Endothelial cell of umbilical vein (primary cell): ENCODE measurements at regions not wholly inside any gene's neighbourhood (a gene's known extent, or its start where the extent isn't known, plus 50 kb on each side); places are given as distances from the start of the nearest gene placed in this dataset.

Experiments used
- BruUV-seq: library from RNA; stranded (reverse); fragments of 400-500 nt; replicated peaks from 2 replicates; lab custom pipeline; 2021; lab: Mats Ljungman, UMichigan
- CTCF ChIA-PET: fragments of 300-600, 350-600 bp; sonication (Branson Sonifier 250); formaldehyde crosslinking; loops from one replicate; lab custom pipeline; 2021; ENCODE audit warnings: antibody characterized with exemption, inconsistent platforms; lab: Charles Lee
- POLR2A ChIA-PET: fragments of 300-600, 350-600 bp; sonication (Branson Sonifier 250); formaldehyde crosslinking; loops from one replicate; lab custom pipeline; 2021; ENCODE audit warnings: antibody characterized with exemption, inconsistent platforms; lab: Charles Lee
- DNase-seq: peaks from one replicate; pipeline ENCODE4 v3.0.0-alpha.2; 2011; ENCODE audit warnings: low read depth, low spot score
- FAIRE-seq: peaks from 2 replicates; lab custom pipeline; 2011; peaks lifted over from hg19 to GRCh38; lab: Jason Lieb, UNC
- H2AFZ ChIP-seq: 2 replicates; pipeline ENCODE4 v1.6.0; 2012; ENCODE audit warnings: low read depth, low read length, control low read depth, inconsistent platforms
- H3K27ac ChIP-seq: 2 replicates; pipeline ENCODE4 v1.5.1; 2011; ENCODE audit warnings: low read depth, mild to moderate bottlenecking, control low read depth, low read length, moderate library complexity; ENCODE audit not compliant: insufficient read depth
- H3K27me3 ChIP-seq, 2 experiments: 2 replicates each; pipeline versions ENCODE4 v1.6.0 to v1.6.1; 2011; ENCODE audit warnings: low read length in 2 of 2, mixed read lengths in 1 of 2; ENCODE audit not compliant: control insufficient read depth in 2 of 2, insufficient read depth in 2 of 2
- H3K36me3 ChIP-seq, 2 experiments: 2 replicates in 1 of 2; 3 replicates in 1 of 2; pipeline ENCODE4 v1.5.1; 2011; ENCODE audit warnings: low read length in 2 of 2, mild to moderate bottlenecking in 1 of 2, moderate library complexity in 1 of 2; ENCODE audit not compliant: control insufficient read depth in 2 of 2, insufficient read depth in 2 of 2; ENCODE audit errors: extremely low read depth in 1 of 2
- H3K4me1 ChIP-seq: 3 replicates; pipeline ENCODE4 v1.5.1; 2011; ENCODE audit warnings: mild to moderate bottlenecking, low read length; ENCODE audit not compliant: control insufficient read depth, insufficient read depth; ENCODE audit errors: extremely low read depth
- H3K4me2 ChIP-seq: 2 replicates; pipeline ENCODE4 v1.6.1; 2011; ENCODE audit warnings: low read length, control low read depth, mixed read lengths; ENCODE audit not compliant: insufficient read depth
- H3K4me3 ChIP-seq, 3 experiments: fragments of 200-600 bp in 1 of 3; sonication (generic), shearing (Covaris generic) in 1 of 3; replicated peaks in 1 of 3; 2 replicates each; pipeline ENCODE4 v1.5.1; 2011 to 2016; ENCODE audit warnings: control low read depth in 3 of 3, low read length in 3 of 3, mild to moderate bottlenecking in 2 of 3, inconsistent platforms in 1 of 3, low read depth in 1 of 3, moderate library complexity in 1 of 3; ENCODE audit not compliant: insufficient read depth in 1 of 3
- H3K79me2 ChIP-seq: 2 replicates; pipeline ENCODE4 v1.6.0; 2012; ENCODE audit warnings: low read length, inconsistent platforms; ENCODE audit not compliant: control insufficient read depth, insufficient read depth
- H3K9ac ChIP-seq: replicated peaks from 2 replicates; pipeline ENCODE3; 2011; ENCODE audit warnings: low read length, control low read depth; ENCODE audit not compliant: insufficient read depth; ENCODE audit errors: extremely low read depth
- H3K9me1 ChIP-seq: replicated peaks from 3 replicates; pipeline ENCODE4 v1.6.0; 2011; ENCODE audit warnings: mild to moderate bottlenecking, low read length; ENCODE audit not compliant: control insufficient read depth, insufficient read depth; ENCODE audit errors: extremely low read depth
- H3K9me3 ChIP-seq: replicated peaks from 2 replicates; pipeline ENCODE4 v1.5.1; 2012; ENCODE audit warnings: low read length, inconsistent platforms; ENCODE audit not compliant: control insufficient read depth, insufficient read depth
- H4K20me1 ChIP-seq: replicated peaks from 2 replicates; pipeline ENCODE3; 2011; ENCODE audit warnings: mild to moderate bottlenecking, low read length; ENCODE audit not compliant: control insufficient read depth, insufficient read depth; ENCODE audit errors: extremely low read depth
- CTCF ChIP-seq, 2 donors: IDR thresholded peaks; 1 replicate in 1 of 2; 2 replicates in 1 of 2; pipeline ENCODE4 v1.5.1; 2011; ENCODE audit warnings: low read length in 2 of 2, mild to moderate bottlenecking in 2 of 2, moderate library complexity in 2 of 2, control low read depth in 1 of 2, inconsistent platforms in 1 of 2, low read depth in 1 of 2; ENCODE audit not compliant: insufficient read depth in 1 of 2; ENCODE audit errors: extremely low read depth in 1 of 2
- EZH2 ChIP-seq: IDR thresholded peaks from 2 replicates; pipeline ENCODE4 v1.6.1; 2012; ENCODE audit warnings: borderline replicate concordance, low read depth, mild to moderate bottlenecking, moderate library complexity, low read length, inconsistent platforms; ENCODE audit not compliant: severe bottlenecking
- FOS ChIP-seq: IDR thresholded peaks from 2 replicates; pipeline ENCODE4 v1.6.1; 2011; ENCODE audit warnings: mild to moderate bottlenecking, low read length, moderate library complexity, borderline replicate concordance; ENCODE audit not compliant: insufficient read depth
- GATA2 ChIP-seq: IDR thresholded peaks from 2 replicates; pipeline ENCODE4 v1.7.0; 2011; ENCODE audit warnings: low read depth, mild to moderate bottlenecking, moderate library complexity, mixed read lengths, low read length; ENCODE audit not compliant: insufficient read length, insufficient read depth
- JUN ChIP-seq: IDR thresholded peaks from 2 replicates; pipeline ENCODE4 v1.6.1; 2011; ENCODE audit warnings: borderline replicate concordance, low read depth; ENCODE audit not compliant: insufficient read length, insufficient read depth
- MAX ChIP-seq: IDR thresholded peaks from 2 replicates; pipeline ENCODE4 v1.6.1; 2011; ENCODE audit not compliant: insufficient read depth, insufficient read length
- MYC ChIP-seq: IDR thresholded peaks from one replicate; pipeline ENCODE4 v1.6.1; 2011; ENCODE audit warnings: mild to moderate bottlenecking, low read depth, low read length
- POLR2A ChIP-seq: IDR thresholded peaks from 2 replicates; pipeline ENCODE4 v1.6.1; 2012; ENCODE audit warnings: low read depth, mild to moderate bottlenecking, control low read depth, low read length
- POLR2AphosphoS5 ChIP-seq: IDR thresholded peaks from 2 replicates; pipeline ENCODE4 v1.6.1; 2012; ENCODE audit warnings: low read depth, mild to moderate bottlenecking, control low read depth, low read length, moderate library complexity; ENCODE audit not compliant: insufficient read depth
- dilution Hi-C: fragments of 300-500 bp; cut with MboI; formaldehyde crosslinking; loops from one replicate; pipeline ENCODE4 v1.15.0; 2019; ENCODE audit warnings: low sequenced_read_pairs; ENCODE audit not compliant: extremely low pct_ligation_motif_present
- intact Hi-C: fragments of 100-400 bp; cut with micrococcal nuclease; formaldehyde crosslinking; loops from one replicate; pipeline ENCODE4 v1.10.0; 2022

- no TSS peak for BruUV-seq
- Histone ChIP-seq H3K9me3 (no peaks in the 10 kb centered on the region), H2AFZ (no peak overlapping the region), H3K27ac (no peak overlapping the region), H3K27me3 (peaks cover 2 to 11% of the 10 kb centered on the region in 2 experiments), H3K79me2 (no peaks in the 10 kb centered on the region), H3K9me1 (no peaks in the 10 kb centered on the region), H3K4me1 (peaks cover 29% of the 10 kb centered on the region), H3K36me3 (no peaks in the 10 kb centered on the region), H3K4me3 (no peak overlapping the region), H3K9ac (no peak overlapping the region), H3K4me2 (no peak overlapping the region), H4K20me1 (no peaks in the 10 kb centered on the region)
- CTCF ChIA-PET = interaction anchor here (2.4 kb wide), 1 partner anchor 157 kb away, joined by 10 read pairs; no protein-coding TSS in a partner anchor
- no peak for DNase-seq
- dilution Hi-C loops (no loop called here), intact Hi-C loops (no loop called here)
- no peak for FAIRE-seq
- POLR2A ChIA-PET = no interaction called here
- TF ChIP-seq POLR2AphosphoS5 = no peak
- no peak for TF ChIP-seq MYC
- TF ChIP-seq GATA2 = no peak
- no peak for TF ChIP-seq EZH2
Observed at GRCh38 chr2:109703077-109703476, 88.9 kb downstream of the SOWAHC start.

GRCh38 chr2:109703798-109704197, 89.6 kb downstream of the SOWAHC start:
- TF ChIP-seq EZH2 (no peak), POLR2A (no peak), POLR2AphosphoS5 (no peak), GATA2 (no peak), FOS (no peak), CTCF (IDR thresholded peaks at IDR 0.05; ENCODE audit: extremely low read depth in 1 of 2, insufficient read depth in 1 of 2, low read depth in 1 of 2, low read length in 2 of 2) (no peak), JUN (no peak), MYC (no peak), MAX (no peak)
- Histone ChIP-seq H3K9ac (no peak overlapping the region), H3K4me3 (no peak overlapping the region), H3K27ac (no peak overlapping the region), H3K9me3 (no peaks in the 10 kb centered on the region), H3K79me2 (no peaks in the 10 kb centered on the region), H4K20me1 (no peaks in the 10 kb centered on the region), H2AFZ (no peak overlapping the region), H3K27me3 (peaks cover 2 to 11% of the 10 kb centered on the region in 2 experiments), H3K36me3 (no peaks in the 10 kb centered on the region), H3K9me1 (no peaks in the 10 kb centered on the region), H3K4me1 (peaks cover 29% of the 10 kb centered on the region), H3K4me2 (no peak overlapping the region)
- DNase-seq = no peak
- FAIRE-seq = no peak
- POLR2A ChIA-PET = no interaction called here
- dilution Hi-C loops = no loop called here
- intact Hi-C loops = no loop called here
- CTCF ChIA-PET = interaction anchor here (2.4 kb wide), 1 partner anchor 158 kb away, joined by 10 read pairs; no protein-coding TSS in a partner anchor
- no TSS peak for BruUV-seq
